DOHH2 (cell line): ENCODE measurements at regions not wholly inside any gene's neighbourhood (a gene's known extent, or its start where the extent isn't known, plus 50 kb on each side); places are given as distances from the start of the nearest gene placed in this dataset.

Source experiments
- EZH2phosphoT487 ChIP-seq: fragments of 200-600 bp; sonication (generic); IDR thresholded peaks from 2 replicates; pipeline ENCODE4 v1.6.1; 2017; ENCODE audit warnings: borderline replicate concordance, mild to moderate bottlenecking, antibody characterized with exemption, low read length, moderate library complexity, mixed read lengths
- TF ChIP-seq, protein P1 (sequence below): fragments of 200-600 bp; sonication (generic); IDR thresholded peaks from one replicate; pipeline ENCODE4 v1.5.1; 2014; ENCODE audit warnings: antibody characterized with exemption, mild to moderate bottlenecking, low read depth, low read length; ENCODE audit not compliant: poor library complexity, severe bottlenecking

DNA sequence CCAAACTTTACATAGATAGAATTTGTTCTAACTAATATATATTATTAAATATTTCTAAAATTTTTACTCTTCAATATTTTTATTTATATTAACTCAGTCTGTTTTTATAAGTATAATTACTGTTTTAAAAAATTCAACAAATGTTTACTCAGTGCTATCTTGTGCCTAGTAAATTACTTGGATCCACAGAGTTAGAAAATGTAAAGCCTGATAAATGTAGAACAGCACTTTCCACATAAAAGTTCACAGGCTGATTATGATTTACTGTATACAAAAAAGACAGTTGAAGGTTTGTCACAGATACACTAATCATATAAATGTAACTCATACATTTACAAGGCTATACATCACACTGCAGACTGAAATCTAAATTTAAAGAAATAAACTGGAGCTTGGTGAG lies 170.0 kb downstream of the FOXG1 start:
- TF ChIP-seq, protein P1, sequence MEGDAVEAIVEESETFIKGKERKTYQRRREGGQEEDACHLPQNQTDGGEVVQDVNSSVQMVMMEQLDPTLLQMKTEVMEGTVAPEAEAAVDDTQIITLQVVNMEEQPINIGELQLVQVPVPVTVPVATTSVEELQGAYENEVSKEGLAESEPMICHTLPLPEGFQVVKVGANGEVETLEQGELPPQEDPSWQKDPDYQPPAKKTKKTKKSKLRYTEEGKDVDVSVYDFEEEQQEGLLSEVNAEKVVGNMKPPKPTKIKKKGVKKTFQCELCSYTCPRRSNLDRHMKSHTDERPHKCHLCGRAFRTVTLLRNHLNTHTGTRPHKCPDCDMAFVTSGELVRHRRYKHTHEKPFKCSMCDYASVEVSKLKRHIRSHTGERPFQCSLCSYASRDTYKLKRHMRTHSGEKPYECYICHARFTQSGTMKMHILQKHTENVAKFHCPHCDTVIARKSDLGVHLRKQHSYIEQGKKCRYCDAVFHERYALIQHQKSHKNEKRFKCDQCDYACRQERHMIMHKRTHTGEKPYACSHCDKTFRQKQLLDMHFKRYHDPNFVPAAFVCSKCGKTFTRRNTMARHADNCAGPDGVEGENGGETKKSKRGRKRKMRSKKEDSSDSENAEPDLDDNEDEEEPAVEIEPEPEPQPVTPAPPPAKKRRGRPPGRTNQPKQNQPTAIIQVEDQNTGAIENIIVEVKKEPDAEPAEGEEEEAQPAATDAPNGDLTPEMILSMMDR = no peak
- no peak for TF ChIP-seq EZH2phosphoT487
